ENCODE measurements at regions not wholly inside any gene's neighbourhood (a gene's known extent, or its start where the extent isn't known, plus 50 kb on each side); places are given as distances from the start of the nearest gene placed in this dataset.

- TF ChIP-seq CTCF (IDR thresholded peaks at IDR 0.05) (no peak), POLR2A (IDR thresholded peaks at IDR 0.05) (no peak)
Observed at GRCh38 chr9:74255489-74255984, 241.6 kb upstream of the RORB start.

Data from body of pancreas (tissue), 4 donors.